CD14-positive monocyte (primary cell): ENCODE measurements at regions not wholly inside any gene's neighbourhood (a gene's known extent, or its start where the extent isn't known, plus 50 kb on each side); places are given as distances from the start of the nearest gene placed in this dataset.

Source experiments
- DNase-seq, 3 donors: peaks; one replicate each; pipeline ENCODE4 v3.0.0-alpha.2; 2011 to 2022
- H2AFZ ChIP-seq: 2 replicates; pipeline ENCODE4 v1.6.0; 2012; ENCODE audit warnings: mild to moderate bottlenecking, low read depth, low read length, inconsistent platforms; ENCODE audit not compliant: insufficient read depth, poor library complexity, severe bottlenecking
- H3K27ac ChIP-seq, 2 donors: 1 replicate in 1 of 2; 2 replicates in 1 of 2; pipeline ENCODE4 v1.5.1; 2012 to 2013; ENCODE audit warnings: low read length in 2 of 2, control low read depth in 1 of 2, inconsistent platforms in 1 of 2, low read depth in 1 of 2, mild to moderate bottlenecking in 1 of 2
- H3K27me3 ChIP-seq, 2 donors: one replicate each; pipeline versions ENCODE4 v1.6.0 to v1.6.1; 2011 to 2013; ENCODE audit warnings: low read length in 2 of 2; ENCODE audit not compliant: control insufficient read depth in 2 of 2, insufficient read depth in 2 of 2
- H3K36me3 ChIP-seq, 2 donors: replicated peaks in 1 of 2; 1 replicate in 1 of 2; 2 replicates in 1 of 2; pipeline versions ENCODE4 v1.5.1 to v1.6.1; 2012 to 2013; ENCODE audit warnings: low read length in 2 of 2, control low read depth in 1 of 2, inconsistent platforms in 1 of 2, mild to moderate bottlenecking in 1 of 2; ENCODE audit not compliant: insufficient read depth in 2 of 2, control insufficient read depth in 1 of 2
- H3K4me1 ChIP-seq, 2 donors: 1 replicate in 1 of 2; 2 replicates in 1 of 2; pipeline versions ENCODE4 v1.5.1 to v1.6.1; 2012 to 2013; ENCODE audit warnings: low read length in 2 of 2, control low read depth in 1 of 2, inconsistent platforms in 1 of 2, mild to moderate bottlenecking in 1 of 2, moderate library complexity in 1 of 2; ENCODE audit not compliant: insufficient read depth in 2 of 2, control insufficient read depth in 1 of 2
- H3K4me2 ChIP-seq: replicated peaks from 2 replicates; pipeline ENCODE3; 2012; ENCODE audit warnings: low read length, moderate library complexity, mild to moderate bottlenecking; ENCODE audit not compliant: poor library complexity, severe bottlenecking; ENCODE audit errors: extremely low read depth
- H3K4me3 ChIP-seq, 3 experiments: fragments of 200-600 bp in 1 of 3; sonication (generic) in 1 of 3; replicated peaks in 1 of 3; 1 replicate in 2 of 3; 2 replicates in 1 of 3; pipeline ENCODE4 v1.5.1; 2011 to 2013; ENCODE audit warnings: low read length in 3 of 3, mild to moderate bottlenecking in 3 of 3, control low read depth in 2 of 3, low read depth in 2 of 3, inconsistent platforms in 1 of 3, moderate library complexity in 1 of 3
- H3K79me2 ChIP-seq: 2 replicates; pipeline ENCODE4 v1.6.0; 2012; ENCODE audit warnings: mild to moderate bottlenecking, control low read depth, inconsistent platforms, low read length, moderate library complexity; ENCODE audit not compliant: insufficient read depth
- H3K9ac ChIP-seq: 2 replicates; pipeline ENCODE4 v1.6.0; 2017; ENCODE audit warnings: low read length, mild to moderate bottlenecking; ENCODE audit not compliant: insufficient read depth, poor library complexity, severe bottlenecking
- H3K9me3 ChIP-seq, 2 donors: replicated peaks in 1 of 2; 1 replicate in 1 of 2; 2 replicates in 1 of 2; pipeline versions ENCODE4 v1.5.1 to v1.6.1; 2012 to 2013; ENCODE audit warnings: low read length in 2 of 2, control low read depth in 1 of 2; ENCODE audit not compliant: control insufficient read depth in 1 of 2, insufficient read depth in 1 of 2
- H4K20me1 ChIP-seq: 2 replicates; pipeline ENCODE4 v1.6.0; 2012; ENCODE audit warnings: mild to moderate bottlenecking, low read length, control low read depth, moderate library complexity; ENCODE audit not compliant: insufficient read depth
- H3K27ac Mint-ChIP-seq, 7 donors: one replicate each; pipeline ENCODE4 v1.8.0; 2020; ENCODE audit warnings: mild to moderate bottlenecking in 7 of 7, mixed read lengths in 7 of 7, moderate library complexity in 6 of 7, inconsistent platforms in 2 of 7
- H3K27me3 Mint-ChIP-seq, 3 donors: one replicate each; pipeline ENCODE4 v1.8.0; 2021 to 2022; ENCODE audit warnings: low read depth in 3 of 3, mild to moderate bottlenecking in 3 of 3, mixed read lengths in 3 of 3, moderate library complexity in 3 of 3, inconsistent platforms in 1 of 3
- H3K36me3 Mint-ChIP-seq, 2 donors: one replicate each; pipeline ENCODE4 v1.8.0; 2020; ENCODE audit warnings: mixed read lengths in 2 of 2, inconsistent platforms in 1 of 2, mild to moderate bottlenecking in 1 of 2
- H3K4me1 Mint-ChIP-seq: one replicate; pipeline ENCODE4 v1.8.0; 2020; ENCODE audit warnings: mild to moderate bottlenecking, mixed read lengths
- H3K4me3 Mint-ChIP-seq, 2 donors: one replicate each; pipeline ENCODE4 v1.8.0; 2020; ENCODE audit warnings: mild to moderate bottlenecking in 2 of 2, mixed read lengths in 2 of 2, moderate library complexity in 1 of 2
- H3K9me3 Mint-ChIP-seq, 7 donors: one replicate each; pipeline ENCODE4 v1.8.0; 2020 to 2022; ENCODE audit warnings: mixed read lengths in 7 of 7, mild to moderate bottlenecking in 6 of 7, moderate library complexity in 6 of 7, inconsistent platforms in 2 of 7
- CTCF ChIP-seq: fragments of 200-600 bp; IDR thresholded peaks from one replicate; pipeline ENCODE4 v1.8.0; 2022; ENCODE audit warnings: antibody characterized with exemption, mild to moderate bottlenecking
- WGBS: methylation state at CpG from one replicate; pipeline ENCODE4 v1.1.5; 2013; ENCODE audit warnings: missing lambda C conversion rate; ENCODE audit not compliant: insufficient coverage; 5-methylcytosine and 5-hydroxymethylcytosine counted together
- intact Hi-C, 2 donors: fragments of 100-400 bp; cut with micrococcal nuclease; formaldehyde crosslinking; loops; one replicate each; pipeline versions ENCODE4 v1.15.0 to v1.15.1; 2023

- H3K4me3 ChIP-seq, result no peak overlapping the region
Observed at GRCh38 chr5:91864962-91865361, 481.8 kb upstream of the ARRDC3 start.

DNA sequence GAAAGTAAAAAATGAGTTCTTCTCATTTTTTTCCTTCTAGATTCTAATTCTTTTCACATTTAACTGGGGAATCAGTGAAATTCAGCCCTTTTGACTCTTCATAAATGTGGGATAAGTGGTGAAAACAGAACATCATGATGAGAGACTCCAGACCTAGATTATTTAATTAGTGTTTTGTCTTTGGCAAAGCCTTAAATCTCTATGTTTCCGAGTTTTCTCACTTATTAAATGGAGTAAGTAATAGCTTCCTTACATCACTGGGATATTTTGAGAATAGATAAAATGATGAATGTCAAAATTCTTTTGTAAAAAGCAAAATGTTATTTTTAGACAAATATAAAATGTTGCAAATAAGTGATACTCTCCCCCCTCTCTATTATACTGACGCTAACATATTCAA, 468.6 kb upstream of the ARRDC3 start:
- no CpG with 5 or more reads among the region's 2 CpGs for WGBS
- Histone ChIP-seq H2AFZ (no peak overlapping the region), H3K9ac (no peak overlapping the region), H4K20me1 (no peaks in the 10 kb centered on the region), H3K4me3 (no peak overlapping the region), H3K4me2 (no peak overlapping the region), H3K27ac (no peak overlapping the region), H3K79me2 (no peaks in the 10 kb centered on the region), H3K9me3 (no peaks in the 10 kb centered on the region), H3K27me3 (no peaks in the 10 kb centered on the region), H3K4me1 (no peaks in the 10 kb centered on the region), H3K36me3 (no peaks in the 10 kb centered on the region)
- Mint-ChIP-seq H3K9me3 (peaks cover 0 to 2% (median 0%) of the 10 kb centered on the region in 7 donors), H3K27ac (no peak overlapping the region), H3K27me3 (no peaks in the 10 kb centered on the region), H3K36me3 (no peaks in the 10 kb centered on the region), H3K4me3 (no peak overlapping the region), H3K4me1 (no peaks in the 10 kb centered on the region)
- no peak for TF ChIP-seq CTCF
- intact Hi-C loops, result no loop called here
- no peak for DNase-seq

More at GRCh38 chr5:91864962-91865361, 481.8 kb upstream of the ARRDC3 start:
- Histone ChIP-seq H3K27ac (no peak overlapping the region), H2AFZ (no peak overlapping the region), H3K4me1 (no peaks in the 10 kb centered on the region), H3K9me3 (peaks cover 0 to 5% of the 10 kb centered on the region in 2 donors), H4K20me1 (no peaks in the 10 kb centered on the region), H3K36me3 (no peaks in the 10 kb centered on the region), H3K27me3 (no peaks in the 10 kb centered on the region), H3K4me2 (no peak overlapping the region), H3K79me2 (no peaks in the 10 kb centered on the region), H3K9ac (no peak overlapping the region)
- TF ChIP-seq CTCF, result no peak
- DNase-seq, result no peak
- no CpG with 5 or more reads among the region's 1 CpG for WGBS
- intact Hi-C loops, result no loop called here
- H3K4me1 Mint-ChIP-seq, result no peaks in the 10 kb centered on the region
- no peak overlapping the region for H3K27ac Mint-ChIP-seq
- no peaks in the 10 kb centered on the region for H3K36me3 Mint-ChIP-seq
- H3K4me3 Mint-ChIP-seq, result no peak overlapping the region
- H3K27me3 Mint-ChIP-seq, result no peaks in the 10 kb centered on the region
- H3K9me3 Mint-ChIP-seq, result peaks cover 0 to 10% (median 2%) of the 10 kb centered on the region in 7 donors
